ENCODE measurements at regions not wholly inside any gene's neighbourhood (a gene's known extent, or its start where the extent isn't known, plus 50 kb on each side); places are given as distances from the start of the nearest gene placed in this dataset.

DNA sequence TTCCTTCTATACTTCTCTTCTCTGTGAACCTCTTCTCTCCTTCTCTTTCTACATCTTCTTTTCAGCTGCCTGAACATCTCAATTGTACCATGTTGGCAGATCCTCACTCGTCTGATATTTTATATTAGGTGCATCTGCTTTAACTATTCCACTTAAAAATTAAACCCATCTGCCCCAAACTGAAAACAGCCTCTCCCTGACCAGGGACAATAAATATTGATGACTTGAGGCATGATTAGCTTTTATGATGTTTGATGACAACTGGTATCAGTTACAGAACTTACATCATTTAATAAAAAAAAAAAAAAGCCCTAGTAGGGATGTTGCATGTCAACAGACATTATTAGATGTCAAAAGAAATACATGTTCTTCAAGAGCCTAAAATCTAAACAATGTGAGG lies 79.8 kb upstream of the HABP2 start:
- TF ChIP-seq, protein P1, sequence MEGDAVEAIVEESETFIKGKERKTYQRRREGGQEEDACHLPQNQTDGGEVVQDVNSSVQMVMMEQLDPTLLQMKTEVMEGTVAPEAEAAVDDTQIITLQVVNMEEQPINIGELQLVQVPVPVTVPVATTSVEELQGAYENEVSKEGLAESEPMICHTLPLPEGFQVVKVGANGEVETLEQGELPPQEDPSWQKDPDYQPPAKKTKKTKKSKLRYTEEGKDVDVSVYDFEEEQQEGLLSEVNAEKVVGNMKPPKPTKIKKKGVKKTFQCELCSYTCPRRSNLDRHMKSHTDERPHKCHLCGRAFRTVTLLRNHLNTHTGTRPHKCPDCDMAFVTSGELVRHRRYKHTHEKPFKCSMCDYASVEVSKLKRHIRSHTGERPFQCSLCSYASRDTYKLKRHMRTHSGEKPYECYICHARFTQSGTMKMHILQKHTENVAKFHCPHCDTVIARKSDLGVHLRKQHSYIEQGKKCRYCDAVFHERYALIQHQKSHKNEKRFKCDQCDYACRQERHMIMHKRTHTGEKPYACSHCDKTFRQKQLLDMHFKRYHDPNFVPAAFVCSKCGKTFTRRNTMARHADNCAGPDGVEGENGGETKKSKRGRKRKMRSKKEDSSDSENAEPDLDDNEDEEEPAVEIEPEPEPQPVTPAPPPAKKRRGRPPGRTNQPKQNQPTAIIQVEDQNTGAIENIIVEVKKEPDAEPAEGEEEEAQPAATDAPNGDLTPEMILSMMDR (IDR thresholded peaks at IDR 0.05): no peak
- TF ChIP-seq POLR2A (IDR thresholded peaks at IDR 0.05) (no peak), EP300 (IDR thresholded peaks at IDR 0.05) (no peak)

Data from tibial nerve (tissue), 4 donors.